ENCODE measurements at regions not wholly inside any gene's neighbourhood (a gene's known extent, or its start where the extent isn't known, plus 50 kb on each side); places are given as distances from the start of the nearest gene placed in this dataset.
"Not testable (repeated sequence)": the region's sequence is repeated elsewhere in the genome, so short reads cannot be mapped to it uniquely, and the experiment has no call there.

GRCh38 chr7:15143936-15144335 lies 241.4 kb upstream of the DGKB start:
- DNase-seq (no peak), ATAC-seq (no peak)
- intact Hi-C loops (cut with micrococcal nuclease) = no loop called here

GRCh38 chr7:15143121-15143520 lies 240.6 kb upstream of the DGKB start:
- no peak for ATAC-seq
- no peak for DNase-seq
- intact Hi-C loops (cut with micrococcal nuclease) = no loop called here

GRCh38 chr7:15140431-15140830 lies 237.9 kb upstream of the DGKB start:
- DNase-seq (no peak), ATAC-seq (no peak)
- intact Hi-C loops (cut with micrococcal nuclease) = no loop called here

DNA sequence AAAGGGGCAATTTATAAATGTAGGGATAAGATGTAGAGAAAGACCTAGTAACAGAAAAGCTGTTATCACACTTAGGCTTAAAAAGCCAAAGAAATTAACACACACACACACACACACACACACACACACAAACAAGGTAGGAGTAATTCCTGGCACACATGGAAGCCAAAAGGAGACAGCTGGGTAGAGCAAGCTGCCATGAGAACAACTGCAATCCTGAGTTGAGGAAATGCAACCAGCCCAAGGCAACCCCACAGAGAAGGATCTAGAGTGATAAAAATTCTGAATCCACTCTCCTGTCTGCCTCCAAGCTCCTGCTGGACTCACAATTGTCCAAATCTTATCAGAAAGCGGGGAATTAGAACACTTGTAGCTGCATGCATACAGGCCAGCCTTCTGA lies 229.1 kb upstream of the DGKB start:
- intact Hi-C loops (cut with micrococcal nuclease) = no loop called here
- ATAC-seq = no peak
- DNase-seq = no peak

GRCh38 chr7:15130666-15131541 lies 228.4 kb upstream of the DGKB start:
- ATAC-seq = no peak
- intact Hi-C loops (cut with micrococcal nuclease) = no loop called here
- no peak for DNase-seq

DNA sequence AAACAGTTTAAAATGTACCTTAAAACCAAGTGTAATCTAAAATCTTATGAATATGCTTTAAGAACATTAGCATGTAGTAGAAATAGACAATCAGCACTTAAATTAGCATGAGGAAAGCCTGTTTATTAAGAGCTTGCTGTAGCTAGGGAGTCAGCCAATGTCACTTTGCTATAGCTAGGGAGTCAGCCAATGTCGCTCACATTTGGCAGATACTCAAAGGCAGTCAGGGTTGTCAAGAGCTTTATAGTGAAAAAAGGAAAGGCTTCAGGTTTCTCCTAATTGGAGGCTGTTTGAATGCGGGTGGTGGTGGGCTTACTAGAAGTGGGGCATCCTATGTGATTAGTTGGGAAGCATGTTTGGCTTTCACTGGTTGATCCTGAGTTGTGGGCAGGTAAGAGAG lies 226.2 kb upstream of the DGKB start:
- ATAC-seq (no peak), DNase-seq (no peak)
- intact Hi-C loops (cut with micrococcal nuclease) = no loop called here

- intact Hi-C loops (cut with micrococcal nuclease); DNase-seq; ATAC-seq: not testable (repeated sequence)
Measured at GRCh38 chr7:15126653-15127052, 224.1 kb upstream of the DGKB start.

- ATAC-seq (no peak), DNase-seq (no peak)
- intact Hi-C loops (cut with micrococcal nuclease) = no loop called here
Measured at GRCh38 chr7:15123901-15124300, 221.3 kb upstream of the DGKB start.

DNA sequence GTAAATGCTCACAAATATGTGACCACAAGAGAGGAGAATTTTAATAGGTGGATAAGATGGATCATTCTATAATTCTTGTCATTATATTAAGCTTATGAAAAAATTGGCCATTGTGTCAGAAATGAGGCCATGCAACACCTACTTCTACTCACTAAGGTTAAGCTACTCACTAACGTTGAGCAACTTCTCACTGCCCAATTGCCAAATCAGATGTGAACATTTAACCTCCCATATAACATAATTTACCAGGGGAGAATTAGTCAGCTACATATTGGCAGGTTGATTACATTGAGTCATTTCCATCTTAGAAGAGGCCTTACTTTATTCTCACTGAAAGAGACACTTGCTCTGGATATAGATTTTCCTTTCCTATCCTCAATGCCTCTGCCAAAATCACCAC lies 211.2 kb upstream of the DGKB start:
- no peak for ATAC-seq
- DNase-seq = no peak
- intact Hi-C loops (cut with micrococcal nuclease) = no loop called here

- intact Hi-C loops (cut with micrococcal nuclease) = no loop called here
- DNase-seq = no peak
- no peak for ATAC-seq
Measured at GRCh38 chr7:15105711-15106110, 203.2 kb upstream of the DGKB start.

GRCh38 chr7:15104411-15105092 lies 202.0 kb upstream of the DGKB start:
- ATAC-seq (no peak), DNase-seq (no peak)
- intact Hi-C loops (cut with micrococcal nuclease) = no loop called here

GRCh38 chr7:15099074-15099473 lies 196.5 kb upstream of the DGKB start:
- DNase-seq = no peak
- intact Hi-C loops (cut with micrococcal nuclease) = no loop called here
- no peak for ATAC-seq

GRCh38 chr7:15096853-15097252 lies 194.3 kb upstream of the DGKB start:
- DNase-seq (no peak), ATAC-seq (no peak)
- intact Hi-C loops (cut with micrococcal nuclease) = no loop called here

GRCh38 chr7:15094989-15095388 lies 192.4 kb upstream of the DGKB start:
- intact Hi-C loops (cut with micrococcal nuclease) = no loop called here
- DNase-seq (no peak), ATAC-seq (no peak)

DNA sequence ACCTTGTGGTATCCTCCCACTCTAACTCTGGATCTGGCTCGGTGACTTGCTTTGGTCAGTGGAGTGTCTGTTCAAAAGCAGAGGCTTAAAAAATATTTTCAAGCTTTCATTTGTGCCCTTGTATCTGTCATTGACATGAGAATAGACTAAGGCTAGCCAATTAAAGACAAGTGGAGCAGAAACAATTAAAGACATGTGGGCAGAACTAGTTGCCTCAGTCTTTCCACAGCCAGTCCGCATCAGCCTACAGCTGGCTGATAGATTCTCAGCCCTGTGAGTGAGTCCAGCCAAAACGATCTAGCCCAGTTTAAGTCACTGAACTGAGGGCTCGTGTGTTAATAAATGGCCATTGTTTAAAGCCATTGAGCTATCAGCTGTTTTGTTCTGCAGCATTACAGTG lies 185.2 kb upstream of the DGKB start:
- no peak for ATAC-seq
- DNase-seq = no peak
- intact Hi-C loops (cut with micrococcal nuclease) = no loop called here

DNA sequence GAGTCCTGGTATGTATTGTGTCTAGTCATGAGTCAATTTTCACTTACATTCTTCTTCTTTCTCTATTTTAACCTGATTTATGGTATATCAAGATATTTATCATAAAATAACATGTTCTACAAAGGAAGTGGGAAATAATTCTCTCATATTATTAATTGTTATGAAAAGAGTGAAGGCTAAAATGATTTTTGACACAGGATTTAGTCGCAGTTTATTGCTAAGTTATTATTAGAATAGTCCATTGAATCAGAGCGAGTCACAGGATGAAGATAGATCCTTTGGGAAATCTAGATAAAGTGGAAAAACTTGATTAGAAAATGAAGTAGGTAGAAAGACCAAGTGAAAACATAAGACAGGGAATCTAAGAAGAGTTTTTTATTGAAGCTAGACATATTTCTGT lies 184.3 kb upstream of the DGKB start:
- DNase-seq (no peak), ATAC-seq (no peak)
- intact Hi-C loops (cut with micrococcal nuclease) = no loop called here

DNA sequence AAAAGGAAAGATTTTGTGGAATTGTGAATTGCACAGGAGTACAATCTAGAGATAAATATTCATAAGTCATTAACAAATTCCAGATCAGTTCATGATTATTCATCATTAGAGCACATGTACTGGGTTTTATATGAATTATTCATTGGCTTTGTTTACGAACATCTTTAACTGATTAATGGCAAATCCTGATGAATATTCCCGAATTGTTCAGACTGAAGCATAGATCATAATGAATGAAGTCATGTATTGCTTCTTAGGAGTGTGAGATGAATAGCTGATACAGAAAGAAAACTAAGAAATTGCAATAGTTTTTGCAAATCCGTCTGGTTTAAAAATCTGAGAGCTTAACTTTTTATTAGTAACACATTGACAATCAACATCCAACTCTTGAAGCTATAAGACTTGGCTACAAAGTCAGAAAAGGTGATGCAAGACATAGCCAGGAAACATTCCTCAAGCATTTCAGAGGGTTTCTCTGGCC lies 183.6 kb upstream of the DGKB start:
- DNase-seq (no peak), ATAC-seq (no peak)
- intact Hi-C loops (cut with micrococcal nuclease) = no loop called here

DNA sequence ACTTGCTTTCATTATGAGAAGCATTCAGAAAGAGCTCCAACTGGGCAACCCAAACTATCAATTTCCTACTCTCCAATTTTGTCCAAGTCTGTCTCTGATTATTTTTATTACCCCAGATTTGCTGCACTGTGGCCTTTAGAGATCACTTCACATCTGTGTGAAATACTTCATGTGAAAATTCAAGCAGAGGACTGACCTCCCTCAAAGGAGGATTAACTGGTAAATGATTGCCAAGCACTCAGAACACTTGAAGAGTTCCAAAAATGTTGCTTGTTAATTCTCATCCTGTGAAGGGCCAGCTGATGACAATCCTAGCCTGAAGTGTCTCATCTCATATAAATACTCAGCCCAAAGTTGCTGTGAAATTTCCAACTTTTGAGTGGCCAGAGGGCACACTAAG lies 182.8 kb upstream of the DGKB start:
- intact Hi-C loops (cut with micrococcal nuclease) = no loop called here
- DNase-seq (no peak), ATAC-seq (no peak)

DNA sequence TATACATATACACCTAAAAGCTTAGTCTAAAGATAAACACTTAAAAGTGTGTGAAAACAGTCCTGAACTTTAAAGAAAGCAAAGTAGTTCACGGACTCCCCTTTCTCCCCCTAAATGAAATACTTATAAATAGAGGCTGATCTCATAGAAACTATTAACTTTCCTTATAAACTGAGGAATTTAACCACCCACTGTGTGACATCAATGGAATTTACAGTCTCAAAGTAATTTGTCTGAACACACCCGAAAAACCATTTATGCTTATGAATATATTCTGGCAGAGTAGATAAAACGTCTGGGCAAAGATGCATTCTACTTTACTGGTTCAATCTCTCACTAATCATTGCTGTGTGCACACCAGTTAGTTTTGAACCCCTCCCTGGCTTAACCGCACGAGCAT lies 181.8 kb upstream of the DGKB start:
- intact Hi-C loops (cut with micrococcal nuclease) = no loop called here
- no peak for DNase-seq
- ATAC-seq = no peak

DNA sequence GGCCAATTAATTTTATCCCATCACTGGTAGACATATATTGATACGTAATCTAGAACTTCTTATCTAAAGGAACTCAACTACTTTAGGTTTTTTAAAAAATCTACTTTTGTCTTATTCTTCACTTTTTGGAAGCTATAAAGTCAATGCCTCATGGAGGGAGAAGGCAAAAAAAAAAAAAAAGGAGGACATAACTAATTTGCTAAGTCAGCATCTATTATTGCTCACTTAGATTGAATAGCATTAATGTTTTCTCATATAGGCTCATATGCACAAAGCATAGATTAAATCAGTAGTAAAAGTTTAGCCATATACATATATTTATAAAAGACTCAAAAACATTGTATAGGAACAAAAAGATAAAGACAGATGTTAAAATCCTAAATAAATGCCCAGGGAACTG lies 179.3 kb upstream of the DGKB start:
- no peak for ATAC-seq
- intact Hi-C loops (cut with micrococcal nuclease) = no loop called here
- no peak for DNase-seq

GRCh38 chr7:15073301-15073700 lies 170.8 kb upstream of the DGKB start:
- ATAC-seq (no peak), DNase-seq (no peak)
- intact Hi-C loops (cut with micrococcal nuclease) = no loop called here

Measured in left ventricle myocardium superior (tissue), 1 donor.